Glutamatergic neuron (in vitro differentiated cells): ENCODE measurements at regions not wholly inside any gene's neighbourhood (a gene's known extent, or its start where the extent isn't known, plus 50 kb on each side); places are given as distances from the start of the nearest gene placed in this dataset.

Experiments
- DNase-seq: peaks from one replicate; pipeline ENCODE4 v3.0.0; 2022
- H3K27ac Mint-ChIP-seq: one replicate; pipeline ENCODE4 v1.8.0; 2020; ENCODE audit warnings: mild to moderate bottlenecking, mixed read lengths, inconsistent platforms; ENCODE audit not compliant: unreplicated experiment
- H3K27me3 Mint-ChIP-seq: one replicate; pipeline ENCODE4 v1.8.0; 2020; ENCODE audit warnings: mild to moderate bottlenecking, moderate library complexity, mixed read lengths, inconsistent platforms; ENCODE audit not compliant: unreplicated experiment
- H3K36me3 Mint-ChIP-seq: one replicate; pipeline ENCODE4 v1.8.0; 2020; ENCODE audit warnings: mild to moderate bottlenecking, mixed read lengths, inconsistent platforms; ENCODE audit not compliant: unreplicated experiment
- H3K4me1 Mint-ChIP-seq: one replicate; pipeline ENCODE4 v1.8.0; 2020; ENCODE audit warnings: mild to moderate bottlenecking, low read depth, mixed read lengths, inconsistent platforms; ENCODE audit not compliant: unreplicated experiment
- H3K4me3 Mint-ChIP-seq: one replicate; pipeline ENCODE4 v1.8.0; 2020; ENCODE audit warnings: mild to moderate bottlenecking, mixed read lengths, inconsistent platforms; ENCODE audit not compliant: unreplicated experiment
- H3K9me3 Mint-ChIP-seq: one replicate; pipeline ENCODE4 v1.8.0; 2020; ENCODE audit warnings: mild to moderate bottlenecking, moderate library complexity, mixed read lengths, inconsistent platforms; ENCODE audit not compliant: unreplicated experiment
- CTCF ChIP-seq: fragments of 200-600 bp; sonication (generic); IDR thresholded peaks from one replicate; pipeline ENCODE4 v1.5.0; 2021; ENCODE audit not compliant: partially characterized antibody, unreplicated experiment

GRCh38 chr18:65943268-65943667 is 192.5 kb downstream of the CDH7 start:
- no peak for TF ChIP-seq CTCF
- Mint-ChIP-seq H3K9me3 (no peaks in the 10 kb centered on the region), H3K4me1 (peaks cover 3% of the 10 kb centered on the region), H3K4me3 (no peak overlapping the region), H3K27me3 (no peaks in the 10 kb centered on the region), H3K27ac (no peak overlapping the region), H3K36me3 (no peaks in the 10 kb centered on the region)
- DNase-seq = no peak

- Mint-ChIP-seq H3K9me3 (no peaks in the 10 kb centered on the region), H3K4me1 (peaks cover 3% of the 10 kb centered on the region), H3K27me3 (no peaks in the 10 kb centered on the region), H3K27ac (no peak overlapping the region), H3K36me3 (no peaks in the 10 kb centered on the region), H3K4me3 (no peak overlapping the region)
- TF ChIP-seq CTCF = no peak
- DNase-seq = no peak
Observed at GRCh38 chr18:65942854-65943253, 192.0 kb downstream of the CDH7 start.

GRCh38 chr18:65942104-65942503 is 191.3 kb downstream of the CDH7 start:
- no peak for DNase-seq
- no peak overlapping the region for H3K27ac Mint-ChIP-seq
- no peaks in the 10 kb centered on the region for H3K36me3 Mint-ChIP-seq
- peaks cover 2% of the 10 kb centered on the region for H3K9me3 Mint-ChIP-seq
- peaks cover 3% of the 10 kb centered on the region for H3K4me1 Mint-ChIP-seq
- no peak for TF ChIP-seq CTCF
- no peak overlapping the region for H3K4me3 Mint-ChIP-seq
- no peaks in the 10 kb centered on the region for H3K27me3 Mint-ChIP-seq

- Mint-ChIP-seq H3K4me3 (no peak overlapping the region), H3K27ac (no peak overlapping the region), H3K9me3 (peaks cover 2% of the 10 kb centered on the region), H3K4me1 (peaks cover 3% of the 10 kb centered on the region), H3K36me3 (no peaks in the 10 kb centered on the region), H3K27me3 (no peaks in the 10 kb centered on the region)
- no peak for DNase-seq
- TF ChIP-seq CTCF = no peak
Observed at GRCh38 chr18:65941482-65941881, 190.7 kb downstream of the CDH7 start.
